Hepatocyte (in vitro differentiated cells): ENCODE measurements at regions not wholly inside any gene's neighbourhood (a gene's known extent, or its start where the extent isn't known, plus 50 kb on each side); places are given as distances from the start of the nearest gene placed in this dataset.

Experiments
- DNase-seq: peaks from one replicate; pipeline ENCODE4 v3.0.0-alpha.2; 2016; ENCODE audit warnings: low spot score
- H2AFZ ChIP-seq: fragments of 200-600 bp; sonication (generic); 2 replicates; pipeline ENCODE4 v1.6.0; 2016; ENCODE audit warnings: antibody characterized with exemption, mild to moderate bottlenecking
- H3K27ac ChIP-seq: fragments of 200-600 bp; sonication (generic); 2 replicates; pipeline ENCODE4 v1.5.1; 2016; ENCODE audit warnings: mild to moderate bottlenecking
- H3K27me3 ChIP-seq: fragments of 200-600 bp; sonication (generic); 2 replicates; pipeline ENCODE4 v1.6.1; 2016
- H3K36me3 ChIP-seq: fragments of 200-600 bp; sonication (generic); replicated peaks from 2 replicates; pipeline ENCODE4 v1.5.1; 2016; ENCODE audit warnings: low read depth; ENCODE audit not compliant: insufficient read depth
- H3K4me1 ChIP-seq: fragments of 200-600 bp; sonication (generic); 2 replicates; pipeline ENCODE4 v1.5.1; 2016; ENCODE audit warnings: mild to moderate bottlenecking, moderate library complexity; ENCODE audit not compliant: insufficient read depth
- H3K4me2 ChIP-seq: fragments of 200-600 bp; sonication (generic); 2 replicates; pipeline ENCODE4 v1.6.0; 2016
- H3K4me3 ChIP-seq: fragments of 200-600 bp; sonication (generic); 2 replicates; pipeline ENCODE4 v1.5.1; 2016; ENCODE audit warnings: mild to moderate bottlenecking
- H3K79me2 ChIP-seq: fragments of 200-600 bp; sonication (generic); 2 replicates; pipeline ENCODE4 v1.6.0; 2017; ENCODE audit warnings: mild to moderate bottlenecking
- H3K9me2 ChIP-seq: fragments of 200-600 bp; sonication (generic); replicated peaks from 2 replicates; pipeline ENCODE4 v1.6.0; 2017; ENCODE audit warnings: mild to moderate bottlenecking; ENCODE audit not compliant: insufficient read depth
- H3K9me3 ChIP-seq: fragments of 200-600 bp; sonication (generic); 2 replicates; pipeline ENCODE4 v1.5.1; 2016; ENCODE audit warnings: low read depth, mild to moderate bottlenecking
- H4K20me1 ChIP-seq: fragments of 200-600 bp; sonication (generic); 2 replicates; pipeline ENCODE4 v1.6.0; 2016; ENCODE audit warnings: mild to moderate bottlenecking; ENCODE audit not compliant: insufficient read depth, poor library complexity, severe bottlenecking
- EZH2 ChIP-seq: fragments of 200-600 bp; sonication (generic); IDR thresholded peaks from 2 replicates; pipeline ENCODE4 v1.6.1; 2016; ENCODE audit warnings: antibody characterized with exemption, mild to moderate bottlenecking, borderline replicate concordance
- EZH2phosphoT487 ChIP-seq: fragments of 200-600 bp; sonication (generic); IDR thresholded peaks from one replicate; pipeline ENCODE4 v1.6.1; 2018; ENCODE audit warnings: antibody characterized with exemption, mild to moderate bottlenecking, low read depth, moderate library complexity; ENCODE audit not compliant: unreplicated experiment, severe bottlenecking
- WGBS: methylation state at CpG from one replicate; pipeline ENCODE4 v1.1.6; 2016; ENCODE audit warnings: low lambda C conversion rate; ENCODE audit errors: missing lambda C conversion rate; 5-methylcytosine and 5-hydroxymethylcytosine counted together
- TF ChIP-seq, protein P1 (sequence below): fragments of 200-600 bp; sonication (generic); IDR thresholded peaks from 2 replicates; pipeline ENCODE4 v1.5.1; 2016; ENCODE audit warnings: antibody characterized with exemption, mild to moderate bottlenecking; ENCODE audit not compliant: poor library complexity

DNA sequence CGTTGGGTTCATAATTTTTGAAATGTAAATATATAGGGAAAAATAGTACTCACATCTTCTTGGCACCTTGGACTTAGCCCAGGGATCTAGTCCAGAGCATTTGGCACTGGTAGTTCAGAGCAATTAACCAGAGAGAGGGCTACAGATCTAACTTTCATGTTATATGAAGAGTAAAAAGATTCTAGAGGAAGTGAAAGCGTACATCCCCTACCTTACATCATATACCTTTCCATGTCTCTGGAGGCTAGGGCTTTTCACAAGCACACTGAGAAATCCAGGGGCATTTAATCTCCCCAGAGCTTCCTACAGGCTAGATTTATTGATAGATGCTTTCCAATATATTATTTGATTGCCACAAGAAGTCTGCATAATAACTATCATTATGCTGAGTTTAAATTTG is 687.5 kb upstream of the FBXO33 start:
- Histone ChIP-seq H3K4me3 (no peak overlapping the region), H3K27me3 (no peaks in the 10 kb centered on the region), H3K79me2 (no peaks in the 10 kb centered on the region), H3K4me2 (no peak overlapping the region), H3K27ac (no peak overlapping the region), H2AFZ (no peak overlapping the region), H3K9me3 (no peaks in the 10 kb centered on the region), H3K9me2 (no peaks in the 10 kb centered on the region), H3K4me1 (no peaks in the 10 kb centered on the region), H3K36me3 (no peaks in the 10 kb centered on the region), H4K20me1 (no peaks in the 10 kb centered on the region)
- 74% methylated on average over 2 of the region's 2 CpGs for WGBS
- no peak for DNase-seq
- TF ChIP-seq EZH2phosphoT487 (no peak), EZH2 (no peak)
- TF ChIP-seq, protein P1, sequence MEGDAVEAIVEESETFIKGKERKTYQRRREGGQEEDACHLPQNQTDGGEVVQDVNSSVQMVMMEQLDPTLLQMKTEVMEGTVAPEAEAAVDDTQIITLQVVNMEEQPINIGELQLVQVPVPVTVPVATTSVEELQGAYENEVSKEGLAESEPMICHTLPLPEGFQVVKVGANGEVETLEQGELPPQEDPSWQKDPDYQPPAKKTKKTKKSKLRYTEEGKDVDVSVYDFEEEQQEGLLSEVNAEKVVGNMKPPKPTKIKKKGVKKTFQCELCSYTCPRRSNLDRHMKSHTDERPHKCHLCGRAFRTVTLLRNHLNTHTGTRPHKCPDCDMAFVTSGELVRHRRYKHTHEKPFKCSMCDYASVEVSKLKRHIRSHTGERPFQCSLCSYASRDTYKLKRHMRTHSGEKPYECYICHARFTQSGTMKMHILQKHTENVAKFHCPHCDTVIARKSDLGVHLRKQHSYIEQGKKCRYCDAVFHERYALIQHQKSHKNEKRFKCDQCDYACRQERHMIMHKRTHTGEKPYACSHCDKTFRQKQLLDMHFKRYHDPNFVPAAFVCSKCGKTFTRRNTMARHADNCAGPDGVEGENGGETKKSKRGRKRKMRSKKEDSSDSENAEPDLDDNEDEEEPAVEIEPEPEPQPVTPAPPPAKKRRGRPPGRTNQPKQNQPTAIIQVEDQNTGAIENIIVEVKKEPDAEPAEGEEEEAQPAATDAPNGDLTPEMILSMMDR = no peak

GRCh38 chr14:40119321-40119720 is 687.1 kb upstream of the FBXO33 start:
- H3K9me3 ChIP-seq = no peaks in the 10 kb centered on the region
- no peaks in the 10 kb centered on the region for H3K9me2 ChIP-seq
- H3K27me3 ChIP-seq = no peaks in the 10 kb centered on the region
- no peak for DNase-seq
- H3K4me3 ChIP-seq = no peak overlapping the region
- H3K36me3 ChIP-seq = no peaks in the 10 kb centered on the region
- H3K4me2 ChIP-seq = no peak overlapping the region
- H2AFZ ChIP-seq = no peak overlapping the region
- H3K4me1 ChIP-seq = no peaks in the 10 kb centered on the region
- H3K27ac ChIP-seq = no peak overlapping the region
- 69% methylated on average over 4 of the region's 4 CpGs for WGBS
- TF ChIP-seq, protein P1 = no peak
- TF ChIP-seq EZH2phosphoT487 (no peak), EZH2 (no peak)
- H3K79me2 ChIP-seq = no peaks in the 10 kb centered on the region
- no peaks in the 10 kb centered on the region for H4K20me1 ChIP-seq

DNA sequence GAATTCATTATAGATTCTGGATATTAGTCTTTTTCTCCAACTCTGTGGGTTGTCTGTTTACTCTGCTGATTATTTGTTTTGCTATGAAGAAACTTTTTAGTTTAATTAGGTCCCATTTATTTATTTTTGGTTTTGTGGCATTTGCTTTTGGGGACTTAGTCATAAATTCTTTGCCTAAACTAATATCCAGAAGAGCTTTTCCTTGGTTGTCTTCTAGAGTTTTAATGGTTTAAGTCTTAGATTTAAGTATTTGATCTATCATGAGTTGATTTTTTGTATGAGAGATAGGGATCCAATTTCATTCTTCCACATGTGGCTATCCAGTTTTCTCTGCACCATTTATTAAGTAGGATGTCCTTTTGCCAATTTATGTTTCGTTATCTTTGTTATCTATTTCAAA is 683.4 kb upstream of the FBXO33 start:
- WGBS = 91% methylated on average over 1 of the region's 1 CpG

More for the DNA sequence above, 683.4 kb upstream of the FBXO33 start:
- H3K27ac ChIP-seq = no peak overlapping the region
- no peaks in the 10 kb centered on the region for H3K79me2 ChIP-seq
- H3K9me2 ChIP-seq = no peaks in the 10 kb centered on the region
- no peaks in the 10 kb centered on the region for H3K4me1 ChIP-seq
- DNase-seq = no peak
- no peaks in the 10 kb centered on the region for H3K27me3 ChIP-seq
- no peaks in the 10 kb centered on the region for H3K9me3 ChIP-seq
- H3K4me3 ChIP-seq = no peak overlapping the region
- no peak overlapping the region for H2AFZ ChIP-seq
- H3K36me3 ChIP-seq = no peaks in the 10 kb centered on the region
- TF ChIP-seq EZH2 = no peak
- TF ChIP-seq, protein P1 = no peak
- TF ChIP-seq EZH2phosphoT487 = no peak
- H4K20me1 ChIP-seq = no peaks in the 10 kb centered on the region
- H3K4me2 ChIP-seq = no peak overlapping the region
